Immature natural killer cell (primary cell): ENCODE measurements at regions not wholly inside any gene's neighbourhood (a gene's known extent, or its start where the extent isn't known, plus 50 kb on each side); places are given as distances from the start of the nearest gene placed in this dataset.
"Not testable (repeated sequence)": the region's sequence is repeated elsewhere in the genome, so short reads cannot be mapped to it uniquely, and the experiment has no call there.

Source experiments
- DNase-seq, 3 donors: peaks; one replicate each; pipeline ENCODE4 v3.0.0; 2022; ENCODE audit warnings: mixed read lengths in 1 of 3
- H3K27ac Mint-ChIP-seq, 6 donors: one replicate each; pipeline ENCODE4 v1.8.0; 2020; ENCODE audit warnings: mixed read lengths in 6 of 6, mild to moderate bottlenecking in 5 of 6, inconsistent platforms in 4 of 6, moderate library complexity in 3 of 6
- H3K27me3 Mint-ChIP-seq, 3 donors: one replicate each; pipeline ENCODE4 v1.8.0; 2020 to 2021; ENCODE audit warnings: low read depth in 3 of 3, mild to moderate bottlenecking in 3 of 3, mixed read lengths in 3 of 3, moderate library complexity in 3 of 3, inconsistent platforms in 1 of 3
- H3K36me3 Mint-ChIP-seq, 3 donors: one replicate each; pipeline ENCODE4 v1.8.0; 2020; ENCODE audit warnings: mixed read lengths in 3 of 3, inconsistent platforms in 2 of 3, mild to moderate bottlenecking in 2 of 3
- H3K4me1 Mint-ChIP-seq, 2 donors: one replicate each; pipeline ENCODE4 v1.8.0; 2020; ENCODE audit warnings: inconsistent platforms in 2 of 2, mild to moderate bottlenecking in 2 of 2, mixed read lengths in 2 of 2, moderate library complexity in 1 of 2
- H3K4me3 Mint-ChIP-seq, 5 donors: one replicate each; pipeline ENCODE4 v1.8.0; 2020; ENCODE audit warnings: mild to moderate bottlenecking in 5 of 5, mixed read lengths in 5 of 5, inconsistent platforms in 3 of 5, moderate library complexity in 3 of 5
- H3K9me3 Mint-ChIP-seq, 6 donors: one replicate each; pipeline ENCODE4 v1.8.0; 2020; ENCODE audit warnings: mild to moderate bottlenecking in 6 of 6, mixed read lengths in 6 of 6, inconsistent platforms in 4 of 6, moderate library complexity in 3 of 6

DNA sequence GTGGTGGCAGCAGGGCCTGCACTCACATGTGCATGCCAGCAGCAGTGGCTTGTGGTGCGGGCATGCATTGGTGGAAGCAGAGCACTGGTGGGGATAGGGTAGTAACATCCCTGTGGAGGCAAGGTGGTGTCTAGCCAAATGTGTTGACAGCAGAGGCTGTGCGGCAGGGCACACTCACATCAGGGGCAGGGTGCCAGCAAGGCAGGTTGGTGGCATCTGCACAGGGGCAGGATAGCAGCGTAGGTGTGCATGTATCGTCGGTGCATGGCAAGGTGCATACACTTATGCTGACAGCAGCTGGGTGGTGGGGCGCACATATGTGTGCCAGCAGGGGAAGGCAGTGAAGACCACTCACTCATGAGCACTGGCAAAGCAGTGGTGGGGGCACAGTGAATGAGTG lies 211.5 kb upstream of the CSNK1A1L start:
- no peak for DNase-seq
- peaks cover 10 to 61% (median 28%) of the 10 kb centered on the region in 6 donors for H3K9me3 Mint-ChIP-seq
- H3K27me3 Mint-ChIP-seq: peaks cover 0 to 4% (median 0%) of the 10 kb centered on the region in 3 donors
- no peak overlapping the region for H3K27ac Mint-ChIP-seq
- H3K36me3 Mint-ChIP-seq: peaks cover 0 to 6% (median 3%) of the 10 kb centered on the region in 3 donors
- no peaks in the 10 kb centered on the region for H3K4me1 Mint-ChIP-seq
- H3K4me3 Mint-ChIP-seq: no peak overlapping the region

DNA sequence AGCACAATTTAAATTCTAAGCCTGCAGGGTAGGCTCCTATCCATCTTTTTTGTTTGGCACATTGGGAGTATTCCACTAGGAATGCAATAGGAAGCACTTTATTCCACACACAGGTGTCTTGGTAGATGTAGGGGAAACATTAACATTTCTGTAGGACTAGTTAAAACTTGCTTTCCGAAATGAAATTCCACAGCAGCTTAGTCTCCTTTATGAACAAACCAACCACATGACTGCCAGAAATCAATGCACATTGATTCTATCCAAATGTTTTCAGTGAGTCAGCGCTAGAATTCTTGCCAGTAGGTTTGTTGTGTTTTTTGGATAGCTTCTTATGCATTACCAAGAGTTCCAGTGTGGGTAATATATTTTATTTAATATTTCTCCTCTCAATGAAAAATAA lies 207.9 kb upstream of the CSNK1A1L start:
- no peak overlapping the region for H3K27ac Mint-ChIP-seq
- H3K36me3 Mint-ChIP-seq: peaks cover 0 to 3% (median 3%) of the 10 kb centered on the region in 3 donors
- H3K4me1 Mint-ChIP-seq: no peaks in the 10 kb centered on the region
- H3K27me3 Mint-ChIP-seq: peaks cover 0 to 4% (median 0%) of the 10 kb centered on the region in 3 donors
- DNase-seq: no peak
- H3K9me3 Mint-ChIP-seq: peaks cover 9 to 42% (median 20%) of the 10 kb centered on the region in 6 donors
- no peak overlapping the region for H3K4me3 Mint-ChIP-seq

DNA sequence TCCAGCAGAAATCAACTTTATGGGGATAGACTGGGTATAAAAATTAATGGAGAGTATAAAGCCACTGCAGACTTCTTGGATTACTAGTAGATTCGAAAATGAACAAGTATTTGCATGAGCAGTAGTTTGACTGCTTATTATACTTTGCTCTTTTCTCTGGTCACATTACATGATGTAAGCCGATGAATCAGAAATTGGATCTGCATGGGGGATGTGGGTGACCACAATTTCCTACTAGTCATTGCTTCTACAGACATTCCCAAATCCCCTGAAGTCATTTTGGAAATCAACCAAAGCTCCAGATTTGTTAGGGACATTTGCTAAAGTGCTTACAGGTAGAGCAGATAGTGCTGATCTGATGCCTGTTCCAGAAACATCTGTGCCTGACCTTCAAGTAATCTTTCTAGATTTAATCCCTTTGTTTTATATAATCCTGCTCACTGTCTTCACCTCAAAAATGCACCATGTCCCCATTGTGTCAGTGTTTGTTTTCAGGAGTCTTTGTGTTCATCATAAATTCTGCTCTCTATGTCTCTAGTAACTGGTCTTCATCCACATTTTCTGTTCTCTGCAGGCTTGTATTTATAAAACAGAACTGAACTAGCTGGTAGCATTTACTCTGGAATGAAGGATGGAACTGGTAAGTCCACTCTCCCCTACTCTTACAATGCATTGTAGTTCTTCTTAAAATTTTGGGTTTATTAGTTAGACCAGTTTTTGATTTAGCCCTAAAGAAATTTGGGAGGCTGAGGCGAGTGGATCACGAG lies 201.5 kb upstream of the CSNK1A1L start:
- peaks cover 2 to 23% (median 10%) of the 10 kb centered on the region in 6 donors for H3K9me3 Mint-ChIP-seq

DNA sequence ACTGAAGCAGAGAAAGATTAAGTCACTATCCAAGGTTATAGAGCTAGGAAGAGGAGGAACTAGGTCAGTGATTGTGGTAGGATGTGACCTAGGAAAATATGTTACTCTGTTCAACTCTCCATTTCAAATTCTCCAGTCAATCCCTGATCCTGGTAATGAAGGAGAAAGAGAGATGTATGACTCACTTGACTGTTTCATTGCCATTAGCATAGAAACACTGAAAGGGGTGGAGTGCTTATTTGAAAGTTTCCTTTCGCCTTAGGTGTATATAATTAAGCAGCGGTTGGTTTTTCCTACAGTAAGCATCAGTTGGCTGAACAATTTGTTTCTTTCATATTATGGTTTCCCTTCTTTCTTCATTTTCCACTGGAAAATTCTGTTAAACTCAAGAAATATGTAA lies 198.1 kb upstream of the CSNK1A1L start:
- DNase-seq: no peak
- no peaks in the 10 kb centered on the region for H3K4me1 Mint-ChIP-seq
- no peaks in the 10 kb centered on the region for H3K36me3 Mint-ChIP-seq
- no peak overlapping the region for H3K4me3 Mint-ChIP-seq
- no peak overlapping the region for H3K27ac Mint-ChIP-seq
- H3K27me3 Mint-ChIP-seq: no peaks in the 10 kb centered on the region
- peaks cover 6 to 33% (median 16%) of the 10 kb centered on the region in 6 donors for H3K9me3 Mint-ChIP-seq

More for the DNA sequence above, 201.5 kb upstream of the CSNK1A1L start:
- no peak overlapping the region for H3K27ac Mint-ChIP-seq
- no peak for DNase-seq
- H3K4me1 Mint-ChIP-seq: no peaks in the 10 kb centered on the region
- H3K27me3 Mint-ChIP-seq: no peaks in the 10 kb centered on the region
- no peak overlapping the region for H3K4me3 Mint-ChIP-seq
- H3K36me3 Mint-ChIP-seq: no peaks in the 10 kb centered on the region

DNA sequence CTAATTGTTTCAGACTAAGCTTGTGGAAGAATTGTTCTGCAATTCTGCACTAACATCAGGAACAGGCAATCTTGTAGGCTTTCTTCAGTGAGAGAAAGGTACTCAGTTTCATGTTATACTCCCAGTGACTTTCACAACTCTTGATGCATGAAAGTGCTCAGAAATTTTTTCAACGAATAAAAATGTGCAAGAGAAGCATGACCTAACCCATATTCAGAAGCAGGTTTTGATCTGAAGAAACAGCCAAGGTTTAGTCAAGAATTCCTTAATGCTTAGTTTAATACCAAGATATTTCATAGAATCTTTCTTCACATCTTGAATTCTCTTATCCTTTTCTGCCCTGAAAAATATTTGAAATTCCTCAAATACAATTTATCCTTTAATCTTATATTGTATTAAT lies 197.2 kb upstream of the CSNK1A1L start:
- peaks cover 2 to 36% (median 15%) of the 10 kb centered on the region in 6 donors for H3K9me3 Mint-ChIP-seq
- H3K4me1 Mint-ChIP-seq: no peaks in the 10 kb centered on the region
- no peak overlapping the region for H3K27ac Mint-ChIP-seq
- H3K36me3 Mint-ChIP-seq: no peaks in the 10 kb centered on the region
- H3K4me3 Mint-ChIP-seq: no peak overlapping the region
- H3K27me3 Mint-ChIP-seq: no peaks in the 10 kb centered on the region
- DNase-seq: no peak

DNA sequence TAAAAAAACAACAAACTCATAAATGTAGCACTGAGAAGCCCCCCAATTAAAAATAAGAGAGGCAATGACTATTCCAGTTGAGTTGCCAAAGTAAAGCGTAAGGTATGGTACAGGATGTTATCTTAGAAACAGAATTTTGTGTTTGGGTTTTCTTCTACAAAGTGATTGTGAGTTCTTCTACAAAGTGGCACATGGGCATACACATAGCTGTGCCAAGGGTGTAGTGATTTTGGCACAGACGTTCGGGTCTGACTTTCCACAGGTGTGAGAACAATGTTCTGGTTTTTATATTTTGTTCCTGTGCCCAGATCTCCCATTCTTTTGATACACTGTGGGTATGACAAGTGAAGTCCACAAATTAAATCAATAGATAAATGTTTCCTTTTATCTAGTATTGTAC lies 190.1 kb upstream of the CSNK1A1L start:
- H3K27ac Mint-ChIP-seq: no peak overlapping the region
- H3K27me3 Mint-ChIP-seq: peaks cover 0 to 1% (median 0%) of the 10 kb centered on the region in 3 donors
- no peak for DNase-seq
- H3K36me3 Mint-ChIP-seq: peaks cover 0 to 3% (median 0%) of the 10 kb centered on the region in 3 donors
- H3K9me3 Mint-ChIP-seq: peaks cover 5 to 65% (median 21%) of the 10 kb centered on the region in 6 donors
- H3K4me1 Mint-ChIP-seq: no peaks in the 10 kb centered on the region
- no peak overlapping the region for H3K4me3 Mint-ChIP-seq

DNA sequence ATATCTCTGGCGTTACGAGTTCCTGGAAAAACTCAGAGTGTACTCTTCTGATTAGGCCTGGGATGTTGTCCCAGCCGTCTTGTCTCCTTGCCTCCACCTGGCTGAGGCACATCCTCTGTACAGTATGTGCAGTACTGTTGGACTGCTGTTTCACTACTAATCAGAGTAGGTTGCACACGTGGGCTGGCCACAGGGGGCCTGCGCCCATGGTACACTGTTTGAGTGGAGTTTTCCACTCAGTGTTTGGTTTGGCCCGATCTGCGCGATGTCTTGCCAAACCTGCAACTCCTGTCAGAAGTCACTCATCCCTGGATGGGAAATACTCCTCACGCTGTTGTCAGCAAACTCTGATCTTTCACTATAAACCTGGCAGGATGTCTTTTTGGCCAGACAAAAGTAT lies 189.6 kb upstream of the CSNK1A1L start:
- no peak for DNase-seq
- peaks cover 0 to 3% (median 0%) of the 10 kb centered on the region in 3 donors for H3K36me3 Mint-ChIP-seq
- H3K27me3 Mint-ChIP-seq: peaks cover 0 to 1% (median 0%) of the 10 kb centered on the region in 3 donors
- no peak overlapping the region for H3K4me3 Mint-ChIP-seq
- H3K4me1 Mint-ChIP-seq: no peaks in the 10 kb centered on the region
- H3K9me3 Mint-ChIP-seq: peaks cover 7 to 64% (median 24%) of the 10 kb centered on the region in 6 donors
- H3K27ac Mint-ChIP-seq: no peak overlapping the region

DNA sequence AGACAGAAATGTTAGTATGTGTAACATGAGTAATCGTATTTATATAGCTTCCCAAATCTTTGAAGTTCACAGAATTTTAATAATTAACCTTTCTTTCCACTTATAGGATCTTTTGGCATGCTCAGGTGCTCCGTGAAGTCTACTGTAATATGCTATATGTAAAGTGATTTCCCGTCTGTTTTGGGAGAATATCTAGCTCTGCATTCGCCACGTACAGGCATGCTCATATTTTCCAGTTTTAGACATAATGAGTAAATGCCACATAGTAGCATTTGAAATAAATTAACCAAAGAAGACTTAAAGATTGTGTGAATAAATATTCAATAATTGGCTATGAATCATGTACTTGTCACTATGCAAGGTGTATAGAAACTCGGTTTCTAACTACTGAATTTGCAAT lies 189.0 kb upstream of the CSNK1A1L start:
- H3K4me3 Mint-ChIP-seq: no peak overlapping the region
- no peak for DNase-seq
- H3K9me3 Mint-ChIP-seq: peaks cover 9 to 59% (median 25%) of the 10 kb centered on the region in 6 donors
- peaks cover 0 to 3% (median 0%) of the 10 kb centered on the region in 3 donors for H3K36me3 Mint-ChIP-seq
- no peaks in the 10 kb centered on the region for H3K4me1 Mint-ChIP-seq
- peaks cover 0 to 1% (median 0%) of the 10 kb centered on the region in 3 donors for H3K27me3 Mint-ChIP-seq
- no peak overlapping the region for H3K27ac Mint-ChIP-seq

DNA sequence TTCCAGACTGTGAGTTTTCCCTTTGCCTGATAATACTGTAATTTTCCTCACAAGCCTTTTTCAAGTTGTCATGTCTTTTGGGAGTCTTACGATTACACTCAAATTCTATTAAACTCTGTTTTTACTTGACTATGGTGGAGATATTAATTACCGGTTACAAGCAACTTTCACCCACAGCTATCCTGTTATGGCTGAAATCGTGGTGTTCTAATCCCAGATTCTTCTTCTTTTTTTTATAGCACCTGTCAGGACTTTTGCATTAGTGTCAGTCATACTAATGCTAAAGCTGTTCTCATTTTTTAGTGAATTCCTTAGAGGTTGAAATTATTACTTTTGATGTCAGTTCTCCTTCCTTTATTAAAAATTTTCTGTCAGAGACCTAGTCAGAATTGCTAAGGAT lies 187.8 kb upstream of the CSNK1A1L start:
- peaks cover 9 to 58% (median 20%) of the 10 kb centered on the region in 6 donors for H3K9me3 Mint-ChIP-seq
- DNase-seq: no peak
- no peak overlapping the region for H3K4me3 Mint-ChIP-seq
- no peak overlapping the region for H3K27ac Mint-ChIP-seq
- peaks cover 0 to 1% (median 0%) of the 10 kb centered on the region in 3 donors for H3K27me3 Mint-ChIP-seq
- peaks cover 0 to 3% (median 0%) of the 10 kb centered on the region in 3 donors for H3K36me3 Mint-ChIP-seq
- H3K4me1 Mint-ChIP-seq: no peaks in the 10 kb centered on the region

DNA sequence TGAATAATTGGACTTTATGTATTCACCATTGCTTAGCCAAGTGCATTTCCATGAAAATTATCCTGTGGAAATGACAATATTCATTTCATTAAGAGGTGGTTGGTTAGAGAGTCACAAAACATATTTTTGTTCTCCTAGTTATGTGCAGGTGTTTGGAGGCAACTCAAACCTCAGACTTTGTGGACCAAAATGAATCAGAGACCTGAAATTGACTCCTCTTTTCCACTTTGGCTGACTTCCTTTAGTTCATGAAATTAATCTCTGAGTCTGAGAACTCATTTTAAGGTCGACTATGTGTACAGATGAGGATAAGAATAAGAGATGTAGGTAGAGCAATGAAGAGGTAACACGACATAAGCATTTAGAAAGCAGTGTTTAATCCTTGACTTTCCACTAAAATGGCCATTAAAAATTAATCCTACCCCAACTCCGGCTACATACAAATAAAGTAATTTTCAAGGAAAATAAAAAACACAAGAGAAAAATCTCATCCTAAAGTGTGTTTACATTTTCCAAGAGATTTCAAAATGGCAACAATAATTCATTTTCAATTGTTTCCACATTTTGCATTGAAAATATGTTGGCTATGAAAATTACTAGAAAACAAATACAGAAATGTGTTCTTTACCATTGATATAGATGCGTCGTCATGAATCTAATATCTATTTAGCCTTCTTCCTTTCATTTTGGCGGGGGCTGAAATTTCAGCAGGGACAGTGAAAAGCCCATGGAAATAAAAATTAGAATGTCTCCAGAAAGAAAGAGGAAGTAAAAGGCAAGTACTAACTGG lies 185.4 kb upstream of the CSNK1A1L start:
- Mint-ChIP-seq H3K36me3 (peaks cover 0 to 3% (median 0%) of the 10 kb centered on the region in 3 donors), H3K9me3 (peaks cover 9 to 51% (median 18%) of the 10 kb centered on the region in 6 donors)
- DNase-seq: no peak

DNA sequence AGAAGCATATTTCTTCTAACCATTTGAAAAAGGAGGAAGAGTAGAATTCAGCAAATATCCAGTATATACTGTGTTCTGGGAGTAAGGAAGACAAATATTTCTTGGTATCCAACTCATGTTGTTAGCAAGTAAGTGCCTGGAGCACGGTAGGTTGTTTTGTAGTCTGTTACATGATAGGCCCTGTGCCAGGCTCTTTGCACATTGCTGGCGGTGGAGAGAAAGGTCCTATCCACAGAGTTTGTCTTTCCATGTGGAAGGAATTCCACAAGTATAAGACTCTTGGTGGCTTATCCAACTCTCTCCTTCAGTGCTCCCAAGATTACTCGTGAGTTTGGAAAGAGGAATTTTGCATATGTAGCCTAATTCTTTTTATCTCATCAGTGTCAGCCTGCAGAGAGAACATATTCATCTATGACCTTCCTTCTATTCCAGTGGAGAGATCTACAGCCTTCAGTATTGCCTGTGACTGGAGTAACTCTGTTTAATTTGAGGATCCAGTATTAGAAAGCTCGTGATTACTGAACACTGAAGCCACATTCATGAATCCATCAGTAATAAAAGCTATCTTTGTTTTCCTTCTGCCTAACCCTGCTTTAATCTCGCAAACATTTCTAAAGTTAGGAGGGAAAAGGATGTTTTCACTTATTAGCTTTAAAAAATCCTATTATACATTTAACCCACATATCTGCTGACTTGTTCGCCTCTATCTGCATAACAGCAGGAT lies 183.9 kb upstream of the CSNK1A1L start:
- no peaks in the 10 kb centered on the region for H3K27me3 Mint-ChIP-seq
- H3K27ac Mint-ChIP-seq: no peak overlapping the region
- H3K4me1 Mint-ChIP-seq: no peaks in the 10 kb centered on the region
- DNase-seq: no peak
- H3K9me3 Mint-ChIP-seq: peaks cover 9 to 36% (median 16%) of the 10 kb centered on the region in 6 donors
- no peak overlapping the region for H3K4me3 Mint-ChIP-seq
- peaks cover 0 to 3% (median 0%) of the 10 kb centered on the region in 3 donors for H3K36me3 Mint-ChIP-seq

More for the DNA sequence above, 185.4 kb upstream of the CSNK1A1L start:
- H3K27me3 Mint-ChIP-seq: no peaks in the 10 kb centered on the region
- H3K27ac Mint-ChIP-seq: no peak overlapping the region
- no peaks in the 10 kb centered on the region for H3K4me1 Mint-ChIP-seq
- H3K4me3 Mint-ChIP-seq: no peak overlapping the region

DNA sequence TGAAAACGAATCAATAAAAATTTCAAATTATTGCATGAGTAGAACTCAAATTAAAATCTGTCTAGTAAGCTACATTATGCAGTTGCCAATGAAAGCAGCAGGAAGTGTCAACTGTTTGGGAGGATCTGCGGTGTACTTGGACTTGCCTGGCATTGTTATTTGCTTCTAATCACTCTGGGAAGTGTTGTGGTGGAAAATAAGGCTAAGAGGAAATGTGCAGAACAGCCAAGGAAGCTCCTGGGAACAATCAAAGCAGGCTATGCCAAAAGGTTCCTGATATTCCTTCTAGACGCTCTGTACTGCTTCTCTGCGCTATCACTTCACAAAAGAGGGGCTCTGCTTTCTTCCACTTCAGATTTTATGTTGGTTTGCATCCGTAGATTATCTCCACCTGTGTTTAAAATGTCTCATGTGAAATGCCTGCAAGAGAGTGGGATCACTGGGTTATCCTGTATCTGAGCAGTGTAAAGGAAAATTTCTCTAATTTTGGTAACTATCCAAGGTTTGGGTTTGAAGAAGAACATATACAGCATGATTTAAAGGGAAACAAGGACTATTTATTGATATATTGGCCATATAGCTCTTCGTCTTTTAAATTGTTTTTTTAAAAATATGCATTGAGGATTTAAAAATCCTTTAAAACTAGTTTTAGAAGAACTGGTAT lies 182.7 kb upstream of the CSNK1A1L start:
- Mint-ChIP-seq H3K4me3 (no peak overlapping the region), H3K36me3 (peaks cover 0 to 3% (median 0%) of the 10 kb centered on the region in 3 donors), H3K27me3 (no peaks in the 10 kb centered on the region), H3K4me1 (no peaks in the 10 kb centered on the region), H3K27ac (no peak overlapping the region), H3K9me3 (peaks cover 8 to 26% (median 18%) of the 10 kb centered on the region in 6 donors)
- DNase-seq: no peak

DNA sequence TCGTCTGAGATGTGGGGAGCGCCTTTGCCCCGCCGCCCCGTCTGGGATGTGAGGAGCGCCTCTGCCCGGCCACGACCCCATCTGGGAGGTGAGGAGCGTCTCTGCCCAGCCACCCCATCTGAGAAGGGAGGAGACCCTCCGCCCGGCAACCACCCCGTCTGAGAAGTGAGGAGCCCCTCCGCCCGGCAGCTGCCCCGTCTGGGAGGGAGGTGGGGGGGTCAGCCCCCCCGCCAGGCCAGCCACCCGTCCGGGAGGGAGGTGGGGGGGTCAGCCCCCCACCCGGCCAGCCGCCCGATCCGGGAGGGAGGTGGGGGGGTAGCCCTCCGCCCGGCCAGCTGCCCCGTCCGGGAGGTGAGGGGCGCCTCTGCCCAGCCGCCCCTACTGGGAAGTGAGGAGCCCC lies 174.8 kb upstream of the CSNK1A1L start:
- H3K36me3 Mint-ChIP-seq, DNase-seq, H3K27ac Mint-ChIP-seq, H3K4me3 Mint-ChIP-seq, H3K27me3 Mint-ChIP-seq, H3K4me1 Mint-ChIP-seq: not testable (repeated sequence)
- peaks cover 3 to 30% (median 24%) of the 10 kb centered on the region in 6 donors for H3K9me3 Mint-ChIP-seq
